GM21723 (cell line): ENCODE measurements at regions not wholly inside any gene's neighbourhood (a gene's known extent, or its start where the extent isn't known, plus 50 kb on each side); places are given as distances from the start of the nearest gene placed in this dataset.
"Not testable (repeated sequence)": the region's sequence is repeated elsewhere in the genome, so short reads cannot be mapped to it uniquely, and the experiment has no call there.

Source experiments
- ATAC-seq: cut with Tn5 transposase; IDR thresholded peaks from one replicate; pipeline ENCODE4 v1.9.1; 2021; ENCODE audit warnings: mild to moderate bottlenecking, moderate library complexity; ENCODE audit not compliant: unreplicated experiment

GRCh38 chr2:53543083-53543482 is 224.5 kb upstream of the CHAC2 start:
- no peak for ATAC-seq

GRCh38 chr2:53536583-53537361 is 230.8 kb upstream of the CHAC2 start:
- ATAC-seq, result no peak

- no peak for ATAC-seq
Observed at GRCh38 chr2:53535234-53535840, 232.3 kb upstream of the CHAC2 start.

DNA sequence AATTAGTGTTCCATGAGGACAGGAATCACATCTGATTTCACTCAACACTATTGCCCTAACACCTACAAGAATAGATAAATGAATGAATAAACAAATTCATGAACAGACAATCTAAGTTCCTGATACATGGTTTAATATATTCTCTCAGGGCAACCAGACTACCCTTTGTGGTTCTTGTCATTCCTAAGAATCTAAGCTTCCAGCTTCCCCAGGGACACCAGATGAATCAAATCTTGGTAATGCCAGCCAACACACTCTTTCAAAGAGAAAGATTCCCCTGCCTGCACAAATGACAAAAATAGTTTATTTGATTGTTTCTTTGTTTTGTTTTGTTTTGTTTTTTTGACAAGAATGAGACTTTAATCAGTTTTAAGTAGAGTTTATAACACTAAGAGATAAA is 237.5 kb upstream of the CHAC2 start:
- no peak for ATAC-seq

DNA sequence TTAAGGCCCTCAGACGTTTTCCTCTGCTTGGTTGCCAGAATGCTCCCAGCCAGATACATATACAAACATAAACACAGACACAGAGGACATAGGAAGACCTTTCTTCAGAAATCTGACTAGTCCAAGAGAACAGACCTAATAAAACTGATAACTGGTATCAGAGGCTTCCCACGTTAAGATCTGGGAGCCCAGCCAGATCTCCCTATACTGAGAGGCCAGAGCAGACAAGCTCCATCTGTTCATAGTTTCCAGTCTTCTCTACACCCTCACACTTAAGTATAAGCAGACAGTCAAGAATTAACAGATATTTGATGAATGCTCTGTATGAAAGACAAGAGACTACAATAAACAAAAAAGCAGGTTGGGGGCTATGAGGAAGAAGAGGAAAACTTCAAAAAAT is 240.5 kb upstream of the CHAC2 start:
- ATAC-seq, result no peak

- ATAC-seq, result no peak
Observed at GRCh38 chr2:53519918-53520841, 247.4 kb upstream of the CHAC2 start.

DNA sequence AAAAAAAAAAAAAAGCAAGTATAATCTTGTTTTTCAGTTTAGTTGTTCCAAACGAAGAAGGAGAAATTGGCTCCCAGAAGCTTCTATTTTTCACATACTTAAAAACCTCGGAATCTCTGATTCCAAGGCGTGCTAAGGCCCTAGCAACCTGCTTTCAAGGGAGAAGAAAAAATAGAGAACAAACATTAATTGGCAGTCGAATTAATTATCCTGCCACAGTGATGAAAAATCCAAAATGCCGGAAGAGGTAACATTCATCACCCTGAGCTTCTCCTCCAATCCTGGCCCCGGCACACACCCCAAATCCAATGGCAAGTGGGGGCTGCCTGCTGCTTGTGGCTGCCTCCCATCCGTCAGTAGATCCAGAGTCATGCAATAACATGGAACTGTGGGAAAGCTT is 250.2 kb upstream of the CHAC2 start:
- ATAC-seq, result no peak

DNA sequence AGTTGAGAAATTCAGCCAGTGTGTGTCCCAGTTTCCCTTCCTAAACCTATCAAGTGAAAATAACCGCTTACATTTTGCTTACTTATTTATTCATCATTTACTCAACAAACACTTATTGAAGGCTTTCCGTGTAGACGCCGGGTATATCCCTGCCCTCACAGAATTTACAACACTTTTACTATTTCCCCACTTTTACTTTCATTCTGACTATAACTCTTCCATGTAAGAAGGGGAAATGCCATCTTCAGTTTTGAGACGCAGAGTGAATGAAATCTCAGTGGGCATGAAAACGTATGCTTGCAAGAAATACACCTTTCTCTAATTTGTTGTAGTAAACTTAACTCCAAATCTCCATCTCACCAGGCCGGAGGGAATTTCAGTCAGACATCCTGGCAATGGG is 251.0 kb upstream of the CHAC2 start:
- ATAC-seq, result no peak

GRCh38 chr2:53515435-53516332 is 251.9 kb upstream of the CHAC2 start:
- ATAC-seq, result peak; percentile 49

DNA sequence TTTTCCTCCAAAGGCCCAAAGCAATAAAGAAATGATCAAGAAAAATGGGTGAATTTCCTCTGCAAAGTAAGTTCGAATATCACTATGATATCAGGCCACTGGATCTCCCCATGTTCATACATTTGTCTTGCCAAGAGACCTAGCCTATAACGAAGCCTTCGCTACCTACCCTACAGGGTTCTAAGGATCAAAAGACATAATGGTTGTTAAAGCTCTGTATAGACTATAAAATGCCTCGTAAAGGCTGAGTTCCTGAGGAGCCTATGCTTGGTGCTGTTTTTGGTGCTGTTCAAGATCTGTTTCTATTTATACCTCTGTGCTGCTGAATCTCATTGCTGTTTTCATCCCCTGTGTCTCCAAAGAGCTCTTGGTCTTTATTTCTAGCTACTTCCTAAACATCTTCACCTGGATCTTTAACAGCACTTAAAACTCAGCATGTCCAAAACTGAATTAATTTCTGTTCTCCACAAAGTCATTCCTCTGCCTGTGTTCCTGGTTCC is 254.4 kb upstream of the CHAC2 start:
- no peak for ATAC-seq

DNA sequence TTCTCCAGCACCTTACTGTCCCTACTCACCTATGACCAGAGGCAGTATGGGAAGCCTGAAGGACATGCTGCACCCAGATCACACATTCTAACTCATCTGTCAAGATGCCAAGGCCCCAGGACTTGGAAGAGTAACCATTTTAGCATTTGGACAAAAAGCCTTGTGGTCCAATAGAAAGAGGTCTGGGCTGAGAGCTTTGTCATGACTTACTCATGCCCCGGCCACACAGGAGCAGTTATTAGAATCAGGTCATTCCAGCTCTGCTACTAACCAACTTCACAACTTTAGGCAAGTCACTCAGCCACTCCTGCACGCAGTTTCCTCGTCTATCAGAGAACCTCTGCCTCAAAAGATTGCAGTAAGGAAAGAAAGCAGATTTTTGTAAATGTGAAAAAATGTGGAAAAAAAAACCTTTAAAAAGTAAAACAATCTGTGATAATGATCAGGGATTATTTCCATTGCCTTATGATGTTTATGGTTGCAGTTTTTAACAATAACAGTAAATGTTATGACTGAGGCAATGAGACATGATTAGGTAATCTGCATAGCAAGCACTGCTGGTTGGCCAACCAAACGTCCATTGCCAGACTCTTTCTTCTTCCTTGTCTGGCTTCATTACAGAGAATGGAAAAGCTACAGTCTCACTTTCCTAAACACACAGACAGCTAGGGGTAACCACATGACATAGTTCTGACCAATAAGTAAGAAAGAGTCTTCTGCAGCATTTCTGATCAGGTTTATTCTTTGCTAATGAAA is 255.4 kb upstream of the CHAC2 start:
- no peak for ATAC-seq

DNA sequence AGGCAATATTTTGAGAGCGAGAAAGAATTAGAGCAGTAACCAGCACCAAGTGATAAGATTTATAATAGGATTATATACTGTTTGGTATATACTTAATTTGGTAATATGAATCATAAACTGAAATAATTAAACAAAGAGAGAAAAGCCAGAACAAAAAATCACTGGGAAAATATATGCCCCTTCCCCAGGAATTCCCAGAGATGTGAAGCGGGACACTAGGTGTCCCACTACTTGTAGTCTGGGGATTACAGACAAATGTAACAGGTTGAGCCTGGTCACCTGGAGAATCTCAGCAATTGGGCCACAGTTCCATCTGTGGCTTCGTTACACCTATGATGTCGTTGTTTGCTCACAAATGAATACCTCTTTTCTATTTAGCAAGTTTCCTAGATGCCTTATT is 256.1 kb upstream of the CHAC2 start:
- no peak for ATAC-seq

GRCh38 chr2:53510401-53510800 is 257.2 kb upstream of the CHAC2 start:
- ATAC-seq, result no peak

GRCh38 chr2:53509831-53510388 is 257.7 kb upstream of the CHAC2 start:
- ATAC-seq, result no peak

- no peak for ATAC-seq
Observed at GRCh38 chr2:53508667-53509066, 258.9 kb upstream of the CHAC2 start.

GRCh38 chr2:53507070-53507469 is 260.5 kb upstream of the CHAC2 start:
- ATAC-seq, result not testable (repeated sequence)

- ATAC-seq, result no peak
Observed at GRCh38 chr2:53505826-53506225, 261.8 kb upstream of the CHAC2 start.

GRCh38 chr2:53504507-53504906 is 263.1 kb upstream of the CHAC2 start:
- ATAC-seq, result no peak

- no peak for ATAC-seq
Observed at GRCh38 chr2:53500181-53500580, 267.4 kb upstream of the CHAC2 start.
